Activated B cell treated with CpG ODN at 0.5 μM for 24 hours (primary cell): ENCODE measurements at regions not wholly inside any gene's neighbourhood (a gene's known extent, or its start where the extent isn't known, plus 50 kb on each side); places are given as distances from the start of the nearest gene placed in this dataset.

Experiments used
- ATAC-seq: fragments of 200-7000 bp; cut with Tn5 transposase; one replicate; pipeline ENCODE4 v1.10.0; 2021; ENCODE audit warnings: low read depth, mild to moderate bottlenecking, moderate library complexity
- CTCF ChIA-PET: fragments of 350-600 bp; sonication (Branson Sonifier 250); formaldehyde crosslinking; loops from one replicate; lab custom pipeline; 2021; ENCODE audit warnings: antibody characterized with exemption; lab: Charles Lee
- POLR2A ChIA-PET: fragments of 350-600 bp; sonication (Branson Sonifier 250); formaldehyde crosslinking; loops from one replicate; lab custom pipeline; 2021; ENCODE audit warnings: antibody characterized with exemption; lab: Charles Lee
- DNase-seq: peaks from one replicate; pipeline ENCODE4 v3.0.0; 2022
- H3K27ac Mint-ChIP-seq: one replicate; pipeline ENCODE4 v1.8.0; 2020; ENCODE audit warnings: mixed read lengths
- H3K27me3 Mint-ChIP-seq: one replicate; pipeline ENCODE4 v1.8.0; 2021; ENCODE audit warnings: mixed read lengths
- H3K36me3 Mint-ChIP-seq: one replicate; pipeline ENCODE4 v1.8.0; 2021; ENCODE audit warnings: low read depth, mixed read lengths
- H3K4me1 Mint-ChIP-seq: one replicate; pipeline ENCODE4 v1.8.0; 2021; ENCODE audit warnings: mixed read lengths
- H3K4me3 Mint-ChIP-seq: one replicate; pipeline ENCODE4 v1.8.0; 2020; ENCODE audit warnings: mild to moderate bottlenecking, mixed read lengths
- H3K9me3 Mint-ChIP-seq: one replicate; pipeline ENCODE4 v1.8.0; 2020; ENCODE audit warnings: mixed read lengths
- intact Hi-C: fragments of 100-400 bp; cut with micrococcal nuclease; formaldehyde crosslinking; loops from one replicate; pipeline ENCODE4 v1.15.1; 2024
- TF ChIP-seq, protein P1 (sequence below): fragments of 200-600 bp; IDR thresholded peaks from one replicate; pipeline ENCODE4 v1.8.0; 2022; ENCODE audit warnings: antibody characterized with exemption, mild to moderate bottlenecking

DNA sequence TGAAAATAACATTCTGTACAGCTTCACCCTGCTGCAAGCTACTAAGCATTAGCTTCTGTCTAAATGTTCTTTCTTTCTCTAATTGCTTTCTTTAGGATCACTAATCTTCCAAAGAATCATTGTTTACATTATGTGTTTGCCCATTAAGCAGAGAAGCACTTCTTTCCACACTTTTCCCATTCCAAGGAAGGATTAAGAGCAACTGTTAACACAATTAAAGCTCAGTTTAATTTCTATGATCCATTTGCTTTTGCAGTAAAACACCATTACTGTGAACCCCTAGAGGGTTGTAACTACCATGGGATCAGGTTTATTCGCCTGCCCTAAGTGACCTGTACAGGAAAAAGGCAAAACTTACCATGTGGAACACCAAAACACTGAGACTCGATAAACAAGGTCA, 125.8 kb upstream of the ZNF385D start:
- no peak overlapping the region for H3K4me3 Mint-ChIP-seq
- ATAC-seq (no peak), DNase-seq (no peak)
- peaks cover 8% of the 10 kb centered on the region for H3K9me3 Mint-ChIP-seq
- ChIA-PET CTCF (no interaction called here), POLR2A (interaction anchor here (0.7 kb wide), 1 partner anchor 17 kb away, joined by 4 read pairs; no protein-coding TSS in a partner anchor)
- H3K27ac Mint-ChIP-seq = no peak overlapping the region
- no peaks in the 10 kb centered on the region for H3K4me1 Mint-ChIP-seq
- intact Hi-C loops = no loop called here
- no peaks in the 10 kb centered on the region for H3K36me3 Mint-ChIP-seq
- TF ChIP-seq, protein P1, sequence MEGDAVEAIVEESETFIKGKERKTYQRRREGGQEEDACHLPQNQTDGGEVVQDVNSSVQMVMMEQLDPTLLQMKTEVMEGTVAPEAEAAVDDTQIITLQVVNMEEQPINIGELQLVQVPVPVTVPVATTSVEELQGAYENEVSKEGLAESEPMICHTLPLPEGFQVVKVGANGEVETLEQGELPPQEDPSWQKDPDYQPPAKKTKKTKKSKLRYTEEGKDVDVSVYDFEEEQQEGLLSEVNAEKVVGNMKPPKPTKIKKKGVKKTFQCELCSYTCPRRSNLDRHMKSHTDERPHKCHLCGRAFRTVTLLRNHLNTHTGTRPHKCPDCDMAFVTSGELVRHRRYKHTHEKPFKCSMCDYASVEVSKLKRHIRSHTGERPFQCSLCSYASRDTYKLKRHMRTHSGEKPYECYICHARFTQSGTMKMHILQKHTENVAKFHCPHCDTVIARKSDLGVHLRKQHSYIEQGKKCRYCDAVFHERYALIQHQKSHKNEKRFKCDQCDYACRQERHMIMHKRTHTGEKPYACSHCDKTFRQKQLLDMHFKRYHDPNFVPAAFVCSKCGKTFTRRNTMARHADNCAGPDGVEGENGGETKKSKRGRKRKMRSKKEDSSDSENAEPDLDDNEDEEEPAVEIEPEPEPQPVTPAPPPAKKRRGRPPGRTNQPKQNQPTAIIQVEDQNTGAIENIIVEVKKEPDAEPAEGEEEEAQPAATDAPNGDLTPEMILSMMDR = no peak
- no peaks in the 10 kb centered on the region for H3K27me3 Mint-ChIP-seq

DNA sequence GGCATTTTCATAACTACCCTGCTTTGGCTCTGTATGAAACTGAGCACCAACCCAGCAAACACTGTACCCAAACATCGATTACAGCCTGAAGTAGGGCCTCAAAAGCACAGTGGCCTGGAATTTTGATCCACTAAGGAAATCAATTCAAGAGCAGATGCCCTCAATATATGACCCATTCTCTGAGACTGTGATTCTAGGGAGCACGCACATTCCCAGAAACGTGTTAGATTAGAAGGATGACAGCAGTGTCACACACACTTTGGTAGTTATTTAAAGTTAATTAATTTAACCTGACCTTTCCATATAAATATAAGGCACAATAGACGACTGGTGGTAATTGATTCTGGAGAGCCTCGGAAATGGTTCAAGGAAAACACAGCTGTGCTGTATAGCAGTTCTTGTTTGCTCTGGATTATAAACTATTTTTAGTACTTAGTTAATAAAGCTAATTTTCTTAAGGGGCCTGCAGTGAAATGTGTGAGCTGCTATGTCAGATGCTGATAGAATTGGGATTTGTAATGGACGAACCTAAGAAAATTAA, 126.3 kb upstream of the ZNF385D start:
- ATAC-seq = no peak
- no peak overlapping the region for H3K27ac Mint-ChIP-seq

DNA sequence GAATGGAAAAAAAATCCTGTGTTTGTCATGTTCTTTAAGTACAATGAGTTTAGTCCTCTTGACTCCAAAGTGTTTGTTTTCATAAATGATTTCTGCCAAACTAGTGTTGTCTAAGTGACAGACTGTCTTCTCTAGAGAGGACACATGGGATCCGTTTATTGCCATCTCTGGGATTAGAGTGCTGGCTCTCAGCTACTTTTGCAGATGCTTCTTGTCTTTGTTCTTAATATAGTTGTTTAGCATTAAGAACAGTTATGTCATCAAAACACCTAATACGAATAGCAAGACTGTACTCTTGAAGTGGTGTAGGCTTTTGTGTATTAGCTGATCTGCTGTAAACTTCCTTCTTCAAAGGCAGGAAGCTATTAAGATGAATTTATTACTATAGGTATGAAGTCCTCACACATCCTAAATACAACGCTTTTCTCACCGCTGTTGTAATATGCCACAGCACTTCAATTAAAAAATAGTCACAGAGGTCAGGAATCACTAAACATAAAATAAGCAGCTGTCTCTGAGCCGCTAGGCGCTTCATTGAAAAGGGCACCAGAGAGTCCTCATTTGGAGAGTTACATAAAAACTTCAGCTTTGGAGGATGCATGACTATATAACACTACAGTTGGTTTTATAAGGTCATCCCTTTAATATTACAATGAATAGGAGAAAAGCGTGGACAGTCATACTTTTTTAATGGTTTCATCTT, 128.3 kb upstream of the ZNF385D start:
- Mint-ChIP-seq H3K4me1 (no peaks in the 10 kb centered on the region), H3K27me3 (no peaks in the 10 kb centered on the region), H3K4me3 (no peak overlapping the region), H3K27ac (no peak overlapping the region), H3K36me3 (no peaks in the 10 kb centered on the region), H3K9me3 (peaks cover 9% of the 10 kb centered on the region)
- DNase-seq = no peak
- ChIA-PET POLR2A (no interaction called here), CTCF (no interaction called here)
- ATAC-seq = no peak
- TF ChIP-seq, protein P1 = no peak
- intact Hi-C loops = no loop called here

More for the DNA sequence above, 126.3 kb upstream of the ZNF385D start:
- Mint-ChIP-seq H3K4me3 (no peak overlapping the region), H3K27me3 (no peaks in the 10 kb centered on the region), H3K36me3 (no peaks in the 10 kb centered on the region), H3K9me3 (peaks cover 8% of the 10 kb centered on the region), H3K4me1 (no peaks in the 10 kb centered on the region)
- intact Hi-C loops = no loop called here
- DNase-seq = no peak
- ChIA-PET POLR2A (interaction anchor here (0.7 kb wide), 1 partner anchor 16 kb away, joined by 4 read pairs; no protein-coding TSS in a partner anchor), CTCF (no interaction called here)
- TF ChIP-seq, protein P1 = no peak

DNA sequence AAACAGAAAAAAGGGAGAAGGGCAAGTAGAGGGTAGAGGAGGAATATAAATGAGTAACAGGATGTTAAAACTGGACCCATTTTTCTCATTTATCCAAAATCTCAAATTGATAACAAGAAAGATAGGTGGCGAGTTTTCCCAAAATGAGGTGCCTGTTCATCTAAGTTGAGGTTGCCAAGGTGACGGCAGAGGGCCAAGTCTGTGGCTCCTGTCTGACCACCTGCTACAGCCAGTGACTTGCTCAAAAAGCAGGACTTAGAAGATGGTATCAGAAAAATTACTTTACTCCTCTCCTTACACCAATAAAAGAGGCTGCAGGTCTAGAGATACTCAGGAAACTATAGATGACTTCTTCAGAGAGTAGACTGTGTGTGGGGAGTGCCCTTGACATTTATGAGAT, 137.6 kb upstream of the ZNF385D start:
- H3K4me1 Mint-ChIP-seq = no peaks in the 10 kb centered on the region
- H3K4me3 Mint-ChIP-seq = no peak overlapping the region
- DNase-seq (no peak), ATAC-seq (no peak)
- no peak overlapping the region for H3K27ac Mint-ChIP-seq
- intact Hi-C loops = no loop called here
- H3K9me3 Mint-ChIP-seq = peaks cover 4% of the 10 kb centered on the region
- TF ChIP-seq, protein P1 = no peak
- POLR2A ChIA-PET = no interaction called here
- CTCF ChIA-PET = no interaction called here
- no peaks in the 10 kb centered on the region for H3K27me3 Mint-ChIP-seq
- no peaks in the 10 kb centered on the region for H3K36me3 Mint-ChIP-seq

DNA sequence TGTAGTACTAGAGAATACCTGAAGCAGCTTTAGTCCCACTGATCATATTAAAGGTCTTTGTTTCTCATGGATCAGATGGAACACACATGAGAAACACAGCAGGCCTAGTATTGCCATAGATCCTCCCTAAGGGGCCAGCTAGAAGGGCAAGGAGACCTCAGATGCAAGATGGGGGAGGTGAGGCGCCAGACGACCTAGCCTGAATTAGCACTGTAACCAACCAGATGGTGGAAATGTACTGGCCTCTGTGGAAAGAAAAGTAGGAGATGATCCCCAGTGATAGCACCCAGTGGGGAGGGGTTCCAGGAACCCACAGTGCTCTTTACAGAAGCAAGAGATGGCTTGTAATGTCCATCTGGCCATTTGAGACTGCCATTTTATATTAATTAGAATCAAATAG, 138.2 kb upstream of the ZNF385D start:
- no peaks in the 10 kb centered on the region for H3K27me3 Mint-ChIP-seq
- H3K9me3 Mint-ChIP-seq = peaks cover 2% of the 10 kb centered on the region
- TF ChIP-seq, protein P1 = no peak
- intact Hi-C loops = no loop called here
- no peaks in the 10 kb centered on the region for H3K4me1 Mint-ChIP-seq
- no peak overlapping the region for H3K4me3 Mint-ChIP-seq
- no peaks in the 10 kb centered on the region for H3K36me3 Mint-ChIP-seq
- no peak overlapping the region for H3K27ac Mint-ChIP-seq
- POLR2A ChIA-PET = no interaction called here
- no peak for ATAC-seq
- no peak for DNase-seq
- CTCF ChIA-PET = no interaction called here
